ENCODE measurements at regions not wholly inside any gene's neighbourhood (a gene's known extent, or its start where the extent isn't known, plus 50 kb on each side); places are given as distances from the start of the nearest gene placed in this dataset.

GRCh38 chr2:120600335-120600734 lies 135.3 kb upstream of the GLI2 start:
- Histone ChIP-seq H3K4me3 (no peak overlapping the region), H3K9me3 (no peaks in the 10 kb centered on the region), H3K27me3 (no peaks in the 10 kb centered on the region), H3K27ac (no peak overlapping the region), H3K4me1 (peaks cover 13 to 24% of the 10 kb centered on the region in 2 donors), H3K36me3 (no peaks in the 10 kb centered on the region)
- no peak for DNase-seq (ENCODE audit: low spot score in 2 of 2)
- TF ChIP-seq POLR2A (IDR thresholded peaks at IDR 0.05) (no peak), POLR2AphosphoS5 (IDR thresholded peaks at IDR 0.05) (no peak)
- TF ChIP-seq, protein P1, sequence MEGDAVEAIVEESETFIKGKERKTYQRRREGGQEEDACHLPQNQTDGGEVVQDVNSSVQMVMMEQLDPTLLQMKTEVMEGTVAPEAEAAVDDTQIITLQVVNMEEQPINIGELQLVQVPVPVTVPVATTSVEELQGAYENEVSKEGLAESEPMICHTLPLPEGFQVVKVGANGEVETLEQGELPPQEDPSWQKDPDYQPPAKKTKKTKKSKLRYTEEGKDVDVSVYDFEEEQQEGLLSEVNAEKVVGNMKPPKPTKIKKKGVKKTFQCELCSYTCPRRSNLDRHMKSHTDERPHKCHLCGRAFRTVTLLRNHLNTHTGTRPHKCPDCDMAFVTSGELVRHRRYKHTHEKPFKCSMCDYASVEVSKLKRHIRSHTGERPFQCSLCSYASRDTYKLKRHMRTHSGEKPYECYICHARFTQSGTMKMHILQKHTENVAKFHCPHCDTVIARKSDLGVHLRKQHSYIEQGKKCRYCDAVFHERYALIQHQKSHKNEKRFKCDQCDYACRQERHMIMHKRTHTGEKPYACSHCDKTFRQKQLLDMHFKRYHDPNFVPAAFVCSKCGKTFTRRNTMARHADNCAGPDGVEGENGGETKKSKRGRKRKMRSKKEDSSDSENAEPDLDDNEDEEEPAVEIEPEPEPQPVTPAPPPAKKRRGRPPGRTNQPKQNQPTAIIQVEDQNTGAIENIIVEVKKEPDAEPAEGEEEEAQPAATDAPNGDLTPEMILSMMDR (IDR thresholded peaks at IDR 0.05): no peak
- intact Hi-C loops (cut with DNase I; ENCODE audit: low total_unique reads): no loop called here

GRCh38 chr2:120600786-120601185 lies 134.9 kb upstream of the GLI2 start:
- DNase-seq (ENCODE audit: low spot score in 2 of 2): no peak
- intact Hi-C loops (cut with DNase I; ENCODE audit: low total_unique reads): no loop called here

DNA sequence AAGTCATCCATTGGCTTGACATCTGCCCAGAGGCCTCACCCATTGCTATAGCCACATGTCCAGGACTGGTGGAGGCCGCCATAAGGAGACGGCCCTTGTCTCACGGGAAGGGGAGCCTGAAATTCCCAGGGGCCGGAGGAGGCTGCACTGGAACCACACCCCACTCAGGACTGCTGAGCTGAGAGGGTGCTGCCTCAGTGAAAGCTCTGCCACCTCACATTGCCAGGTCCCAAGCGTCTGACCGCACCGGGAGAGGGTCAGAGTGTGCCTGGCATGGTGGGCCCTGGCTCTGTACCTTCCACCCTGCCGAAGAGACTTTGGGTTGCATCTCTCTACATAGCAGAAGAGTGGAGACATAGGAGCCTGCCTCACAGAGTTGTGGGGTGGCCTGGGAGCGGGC lies 134.1 kb upstream of the GLI2 start:
- no peak for DNase-seq (ENCODE audit: low spot score in 2 of 2)
- intact Hi-C loops (cut with DNase I; ENCODE audit: low total_unique reads): no loop called here
- H3K36me3 ChIP-seq: no peaks in the 10 kb centered on the region
- no peak for TF ChIP-seq POLR2A (IDR thresholded peaks at IDR 0.05)
- TF ChIP-seq, protein P1 (IDR thresholded peaks at IDR 0.05): no peak
- no peaks in the 10 kb centered on the region for H3K27me3 ChIP-seq
- no peaks in the 10 kb centered on the region for H3K9me3 ChIP-seq
- H3K27ac ChIP-seq: no peak overlapping the region
- H3K4me1 ChIP-seq: peaks cover 7 to 18% of the 10 kb centered on the region in 2 donors
- H3K4me3 ChIP-seq: no peak overlapping the region

More at GRCh38 chr2:120600786-120601185, 134.9 kb upstream of the GLI2 start:
- no peaks in the 10 kb centered on the region for H3K9me3 ChIP-seq
- no peaks in the 10 kb centered on the region for H3K36me3 ChIP-seq
- no peaks in the 10 kb centered on the region for H3K27me3 ChIP-seq
- no peak overlapping the region for H3K27ac ChIP-seq
- no peak overlapping the region for H3K4me3 ChIP-seq
- TF ChIP-seq, protein P1 (IDR thresholded peaks at IDR 0.05): no peak
- TF ChIP-seq POLR2AphosphoS5 (IDR thresholded peaks at IDR 0.05) (no peak), POLR2A (IDR thresholded peaks at IDR 0.05) (no peak)
- peaks cover 13 to 24% of the 10 kb centered on the region in 2 donors for H3K4me1 ChIP-seq

DNA sequence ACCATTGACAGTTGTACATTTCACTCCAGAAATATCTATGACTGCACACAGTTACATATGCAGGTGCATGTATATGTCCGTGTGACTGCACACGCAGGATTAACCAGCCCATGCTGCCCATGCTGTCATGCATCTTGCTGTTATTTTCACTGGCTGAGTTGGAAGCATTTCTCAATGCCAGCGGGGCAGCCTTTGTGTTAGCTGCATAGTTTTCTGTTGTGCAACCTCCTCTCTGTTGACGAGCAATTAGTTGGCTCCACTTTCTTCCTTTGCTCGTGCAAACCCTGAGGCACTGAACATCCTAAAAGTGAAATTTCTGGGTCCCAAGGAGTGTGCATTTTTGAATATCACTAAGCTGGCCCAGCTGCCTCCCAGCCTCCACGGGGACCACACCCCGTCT lies 133.4 kb upstream of the GLI2 start:
- intact Hi-C loops (cut with DNase I; ENCODE audit: low total_unique reads): no loop called here

GRCh38 chr2:120604767-120605166 lies 130.9 kb upstream of the GLI2 start:
- Histone ChIP-seq H3K4me1 (no peaks in the 10 kb centered on the region), H3K27ac (no peak overlapping the region), H3K36me3 (no peaks in the 10 kb centered on the region), H3K27me3 (no peaks in the 10 kb centered on the region), H3K4me3 (no peak overlapping the region), H3K9me3 (no peaks in the 10 kb centered on the region)
- intact Hi-C loops (cut with DNase I; ENCODE audit: low total_unique reads): no loop called here
- no peak for DNase-seq (ENCODE audit: low spot score in 2 of 2)
- TF ChIP-seq POLR2AphosphoS5 (IDR thresholded peaks at IDR 0.05) (no peak), POLR2A (IDR thresholded peaks at IDR 0.05) (no peak)
- TF ChIP-seq, protein P1 (IDR thresholded peaks at IDR 0.05): no peak

More for the DNA sequence above, 133.4 kb upstream of the GLI2 start:
- no peak overlapping the region for H3K27ac ChIP-seq
- H3K36me3 ChIP-seq: no peaks in the 10 kb centered on the region
- H3K4me1 ChIP-seq: peaks cover 5 to 12% of the 10 kb centered on the region in 2 donors
- no peak for DNase-seq (ENCODE audit: low spot score in 2 of 2)
- H3K27me3 ChIP-seq: no peaks in the 10 kb centered on the region
- TF ChIP-seq POLR2AphosphoS5 (IDR thresholded peaks at IDR 0.05) (no peak), POLR2A (IDR thresholded peaks at IDR 0.05) (no peak)
- TF ChIP-seq, protein P1 (IDR thresholded peaks at IDR 0.05): no peak
- H3K9me3 ChIP-seq: no peaks in the 10 kb centered on the region
- no peak overlapping the region for H3K4me3 ChIP-seq
